HG02884 (cell line): ENCODE measurements at regions not wholly inside any gene's neighbourhood (a gene's known extent, or its start where the extent isn't known, plus 50 kb on each side); places are given as distances from the start of the nearest gene placed in this dataset.
"Not testable (repeated sequence)": the region's sequence is repeated elsewhere in the genome, so short reads cannot be mapped to it uniquely, and the experiment has no call there.

Experiments used
- ATAC-seq: cut with Tn5 transposase; IDR thresholded peaks from one replicate; pipeline ENCODE4 v1.9.1; 2021; ENCODE audit warnings: mild to moderate bottlenecking, moderate library complexity; ENCODE audit not compliant: unreplicated experiment

DNA sequence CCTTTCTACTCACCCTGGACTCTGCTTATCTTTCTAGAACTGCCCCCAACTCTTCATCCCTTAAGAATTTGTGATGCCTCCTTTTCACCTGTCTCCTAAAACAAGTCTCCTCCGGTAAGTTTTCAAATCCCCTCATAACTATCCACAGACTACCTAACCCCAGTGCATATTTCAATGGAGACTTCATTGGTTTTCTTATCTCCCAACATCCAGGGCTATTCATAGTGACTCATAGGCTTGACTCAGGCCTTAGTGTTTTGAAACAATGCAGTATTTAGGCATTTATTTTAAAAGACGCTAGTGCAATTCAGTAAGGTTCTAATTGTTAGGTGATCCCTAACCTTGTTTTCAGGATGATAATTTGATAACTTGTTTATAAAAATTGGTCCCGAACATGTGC, 399.2 kb downstream of the CPS1 start:
- no peak for ATAC-seq

DNA sequence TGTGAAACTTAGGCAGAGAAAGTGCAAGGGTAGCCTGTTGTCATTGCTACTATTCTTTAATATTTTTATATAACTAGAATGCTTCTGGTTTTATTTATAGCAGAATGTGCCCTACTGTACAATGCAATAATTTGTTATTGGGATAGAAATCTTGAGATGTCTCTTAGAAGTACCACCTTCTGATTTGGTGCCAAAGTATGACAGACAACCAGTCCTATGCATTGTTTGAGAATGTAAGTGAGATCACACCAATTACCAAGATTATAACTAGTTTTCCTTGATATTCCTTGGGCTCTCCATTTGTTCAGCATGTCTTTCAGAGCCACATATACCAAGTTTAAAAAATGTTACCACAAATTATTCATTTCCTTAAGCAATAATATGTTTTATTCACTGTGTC, 399.7 kb downstream of the CPS1 start:
- no peak for ATAC-seq

DNA sequence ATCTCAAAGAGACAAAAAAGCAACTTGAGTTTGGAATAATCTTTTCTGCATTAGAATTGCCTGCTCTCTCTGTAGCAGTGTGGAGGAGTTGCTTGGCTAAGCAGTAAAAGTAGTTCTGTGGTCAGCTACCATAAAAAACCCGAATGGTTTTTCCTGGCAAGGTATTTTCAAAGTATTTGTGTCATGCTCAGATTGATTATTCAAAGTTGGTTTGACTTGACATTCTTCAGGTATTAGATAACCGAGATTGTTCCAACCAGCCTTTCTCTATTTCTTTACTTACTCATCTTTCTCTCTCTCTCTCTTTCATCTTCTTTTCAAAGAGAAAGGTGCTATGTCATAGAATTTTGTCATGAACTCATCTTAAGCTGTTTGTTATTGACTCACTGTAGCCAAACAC, 404.9 kb downstream of the CPS1 start:
- no peak for ATAC-seq

DNA sequence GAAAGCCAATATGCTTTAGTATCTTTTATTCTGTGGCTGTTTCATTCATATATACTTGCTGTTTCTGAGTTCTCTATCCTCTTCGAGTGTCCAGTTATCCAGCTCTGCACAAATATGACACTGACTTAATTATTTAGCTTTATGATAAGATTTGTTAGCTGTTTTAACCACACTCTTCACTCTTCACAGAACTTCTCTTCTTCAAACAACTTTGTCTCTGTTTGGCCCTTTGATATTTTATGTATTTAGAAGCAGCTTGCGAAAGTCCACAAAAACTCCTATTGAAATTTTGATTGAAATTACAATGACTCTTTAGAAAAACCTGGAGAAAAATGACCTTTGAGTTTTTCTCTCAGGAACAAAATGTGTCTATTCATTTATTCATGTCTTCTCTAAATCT, 407.0 kb downstream of the CPS1 start:
- no peak for ATAC-seq

DNA sequence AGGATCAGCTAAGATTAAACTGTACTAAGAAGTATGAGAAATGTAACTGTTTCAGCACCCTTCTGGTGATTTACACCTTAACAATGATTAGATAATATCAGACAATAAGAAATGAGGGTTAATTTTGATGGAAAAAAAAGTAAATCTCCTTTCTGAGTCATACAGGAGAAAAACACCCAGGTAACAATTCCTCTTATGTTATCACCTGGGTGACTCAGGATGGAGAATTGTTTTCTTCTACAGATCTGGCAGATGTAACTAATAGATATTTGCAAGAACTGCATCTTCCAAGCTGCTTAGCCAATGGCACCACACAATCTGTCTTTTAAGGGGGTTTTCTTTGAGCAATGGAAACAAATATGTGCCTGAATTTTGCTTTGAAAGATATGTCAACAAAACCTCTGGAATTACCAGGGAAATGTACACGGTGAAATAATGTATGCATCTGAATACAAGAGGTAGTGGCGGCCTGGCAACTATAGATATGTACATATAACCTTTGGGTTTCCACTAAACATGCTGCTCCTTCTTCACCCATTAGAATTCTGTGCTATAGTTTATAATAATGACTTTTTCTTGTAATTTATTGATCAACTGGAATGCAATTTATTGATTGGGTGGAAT, 407.9 kb downstream of the CPS1 start:
- ATAC-seq, result no peak

DNA sequence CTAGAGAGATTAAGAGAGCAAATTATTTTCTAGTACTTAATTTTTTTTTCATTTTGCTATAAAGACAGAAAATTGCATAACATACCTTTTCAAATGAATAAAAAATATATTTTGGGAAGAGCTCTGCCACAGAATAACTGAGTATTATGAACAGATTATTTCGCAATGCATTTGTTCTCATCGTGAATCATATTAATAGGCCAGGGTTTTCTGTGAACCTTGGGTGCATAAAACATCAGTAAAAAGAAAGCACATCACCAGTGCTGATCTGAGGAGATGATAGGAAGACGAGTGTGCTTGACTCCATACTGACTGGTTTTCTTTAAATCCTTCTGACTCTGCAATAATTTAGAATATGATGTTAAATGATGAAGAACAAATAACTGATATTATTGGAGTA, 409.1 kb downstream of the CPS1 start:
- ATAC-seq, result no peak

DNA sequence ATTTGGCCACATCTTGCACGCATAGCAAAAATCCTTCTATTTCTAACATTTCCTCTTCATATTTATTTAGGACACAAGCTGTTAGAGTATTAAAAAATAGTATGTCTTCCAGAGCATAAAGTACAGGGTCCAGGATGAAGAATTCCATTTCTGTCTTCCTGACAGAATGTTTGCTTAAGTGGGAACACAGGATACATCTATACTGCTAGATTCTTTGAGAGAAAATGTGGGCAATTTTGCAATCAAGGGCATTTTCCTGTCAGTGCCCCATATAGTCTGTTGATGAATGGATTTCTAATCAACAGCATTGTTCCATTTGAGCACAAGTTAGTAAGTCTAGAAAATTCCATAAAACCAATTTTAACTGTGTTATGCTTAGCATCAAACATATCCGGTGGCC, 409.9 kb downstream of the CPS1 start:
- ATAC-seq, result no peak

DNA sequence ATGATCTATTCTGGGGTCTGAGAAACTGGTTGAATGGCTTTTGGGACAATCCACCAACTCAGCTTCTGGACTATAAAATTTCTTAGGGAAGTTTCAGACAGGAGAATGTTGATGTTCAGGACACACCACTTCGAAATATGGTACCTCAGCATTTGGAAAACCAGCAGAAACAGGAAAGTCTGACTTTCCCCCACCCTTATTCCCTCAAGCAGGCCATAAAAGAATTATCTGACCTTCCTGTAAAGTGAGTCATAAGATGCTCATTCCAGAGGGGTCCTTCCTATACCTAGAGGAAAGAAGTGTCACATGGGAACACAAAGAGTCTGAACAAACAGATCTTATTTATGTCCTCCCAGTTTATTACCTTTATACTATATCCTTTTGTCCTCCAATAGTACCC, 415.0 kb downstream of the CPS1 start:
- no peak for ATAC-seq

DNA sequence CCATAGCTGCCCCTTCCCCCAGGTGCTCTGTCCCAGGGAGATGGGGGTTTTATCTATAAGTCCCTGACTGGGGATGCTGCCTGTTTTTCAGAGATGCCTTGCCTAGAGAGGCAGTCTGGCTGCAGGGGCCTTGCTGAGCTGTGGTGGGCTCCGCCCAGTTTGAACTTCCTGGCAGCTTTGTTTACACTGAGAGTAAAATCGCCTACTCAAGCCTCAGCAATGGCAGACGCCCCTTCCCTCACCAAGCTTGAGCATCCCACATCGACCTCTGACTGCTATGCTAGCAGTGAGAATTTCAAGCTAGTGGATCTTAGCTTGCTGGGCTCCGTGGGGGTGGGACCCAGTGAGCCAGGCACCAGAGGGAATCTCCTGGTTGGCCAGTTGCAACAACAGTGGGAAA, 430.4 kb downstream of the CPS1 start:
- ATAC-seq, result not testable (repeated sequence)

DNA sequence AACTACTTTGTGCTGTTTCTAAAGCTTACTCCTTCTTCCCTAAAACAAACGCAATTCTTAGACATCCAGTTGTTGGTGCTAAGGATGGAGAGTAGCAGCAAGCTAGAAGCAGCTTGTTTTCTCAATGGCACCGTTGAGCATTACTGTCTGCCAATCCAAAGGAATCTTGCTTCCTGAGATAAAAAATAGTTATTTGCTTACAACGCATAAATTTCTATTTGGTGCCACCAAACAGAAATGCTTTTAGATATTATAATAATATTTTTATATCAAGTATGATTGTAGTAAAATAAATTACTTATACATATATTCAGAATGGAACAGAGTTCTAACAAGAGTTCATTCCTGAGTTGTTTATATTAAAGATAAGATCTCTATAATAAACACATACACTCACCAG, 434.7 kb downstream of the CPS1 start:
- no peak for ATAC-seq

DNA sequence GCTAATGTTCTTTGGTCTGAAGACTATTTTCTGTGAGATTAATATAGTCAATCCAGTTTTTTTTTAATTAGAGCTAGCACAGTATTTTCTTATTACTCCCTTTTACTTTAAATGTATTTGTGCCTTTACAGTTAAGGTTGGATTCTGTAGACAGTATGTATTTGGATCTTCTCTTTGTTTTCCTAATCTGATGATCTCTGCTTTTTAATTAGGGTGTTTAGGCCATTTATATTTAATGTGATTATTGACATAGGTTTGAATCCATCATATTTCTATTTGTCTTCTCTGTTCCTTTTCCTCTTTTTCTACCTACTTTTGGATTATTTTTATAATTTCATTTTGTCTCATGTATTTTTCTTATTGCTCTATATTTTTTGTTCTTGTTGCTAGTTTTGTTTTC, 437.7 kb downstream of the CPS1 start:
- ATAC-seq, result no peak

DNA sequence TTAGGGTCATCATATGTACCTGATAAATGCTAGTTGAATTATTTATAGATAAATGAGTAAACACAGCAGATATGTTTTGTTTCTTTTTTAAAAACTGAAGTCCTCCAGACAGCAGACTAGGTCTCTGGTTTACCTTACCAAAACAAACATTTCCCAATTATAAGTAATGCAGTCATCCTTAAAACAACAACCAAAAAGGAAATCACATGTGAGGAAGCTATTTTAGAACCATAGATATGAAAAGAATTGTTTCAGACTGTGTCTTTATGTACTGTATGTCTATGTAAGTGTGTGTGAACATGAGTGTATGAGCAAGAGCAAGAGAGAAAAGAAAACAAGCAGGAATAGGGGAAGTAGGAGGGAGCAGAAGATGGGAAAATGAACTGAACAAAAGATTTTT, 441.0 kb downstream of the CPS1 start:
- ATAC-seq, result no peak

DNA sequence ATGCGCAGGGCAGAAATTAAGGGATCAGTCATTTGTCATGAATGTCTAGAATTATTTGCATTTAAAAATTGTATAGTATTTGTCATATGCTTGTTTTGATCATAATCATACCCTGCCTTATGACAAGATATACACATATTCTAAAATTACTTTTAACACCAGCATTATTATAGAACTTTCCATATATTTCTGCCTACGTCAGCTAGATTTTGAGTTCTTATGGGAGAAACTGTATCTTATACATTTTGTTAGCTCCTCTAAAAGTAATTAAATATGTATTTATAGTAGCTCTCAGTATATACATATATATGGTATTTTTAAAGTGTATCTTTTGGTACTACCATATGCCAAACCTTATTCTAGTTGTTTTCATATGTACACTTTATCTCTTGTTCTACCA, 441.9 kb downstream of the CPS1 start:
- ATAC-seq, result no peak

DNA sequence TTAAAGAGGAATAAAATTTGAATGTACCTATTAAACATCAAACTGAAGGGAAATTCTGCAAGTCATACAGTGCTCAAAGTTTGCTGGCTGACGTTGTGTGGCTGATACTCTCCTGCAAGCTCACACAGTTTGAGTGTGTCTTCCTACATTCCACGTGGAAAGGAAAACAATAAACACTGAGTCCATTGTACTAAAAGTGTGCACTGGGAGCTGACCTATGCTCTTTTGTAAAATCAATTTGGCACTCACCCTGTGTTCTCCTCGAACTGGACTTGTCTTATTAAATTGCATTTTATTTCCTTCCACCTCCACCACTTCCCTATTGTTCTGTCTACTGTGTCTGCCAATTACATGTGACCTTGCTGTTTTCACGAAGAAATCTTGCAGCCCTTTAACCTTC, 458.0 kb downstream of the CPS1 start:
- ATAC-seq, result no peak

DNA sequence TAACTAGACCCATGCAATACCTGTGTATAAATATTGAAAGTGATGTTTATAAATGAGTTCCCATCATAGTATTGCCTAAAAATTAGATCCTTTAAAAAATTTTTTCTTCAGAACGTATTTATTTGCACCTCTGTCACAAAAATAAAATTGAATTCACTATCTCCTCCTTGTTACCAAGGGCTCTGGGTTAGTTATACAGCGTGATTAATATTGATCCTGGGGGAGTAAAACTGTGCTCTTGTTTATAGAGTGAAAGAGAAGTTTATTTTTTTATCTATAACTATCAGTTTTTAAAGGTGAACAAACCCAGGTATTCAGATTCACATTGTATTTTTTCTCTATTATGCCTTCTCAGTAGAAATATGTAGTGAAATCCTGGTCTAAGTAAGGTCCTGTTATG, 458.5 kb downstream of the CPS1 start:
- no peak for ATAC-seq

DNA sequence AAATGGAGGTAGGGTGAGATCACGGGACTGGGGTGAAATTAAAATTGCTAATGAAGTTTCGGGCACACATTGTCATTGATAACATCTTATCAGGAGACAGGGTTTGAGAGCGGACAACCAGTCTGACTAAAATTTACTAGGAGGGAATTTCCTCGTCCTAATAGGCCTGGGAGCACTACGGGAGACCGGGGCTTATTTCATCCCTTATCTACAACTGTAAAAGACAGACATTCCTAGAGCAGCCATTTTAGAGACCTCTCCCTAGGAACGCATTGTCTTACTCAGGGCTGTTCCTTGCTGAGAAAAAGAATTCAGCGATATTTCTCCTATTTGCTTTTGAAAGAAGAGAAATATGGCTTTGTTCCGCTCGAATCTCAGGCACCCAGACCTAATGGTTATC, 468.7 kb downstream of the CPS1 start:
- not testable (repeated sequence) for ATAC-seq

DNA sequence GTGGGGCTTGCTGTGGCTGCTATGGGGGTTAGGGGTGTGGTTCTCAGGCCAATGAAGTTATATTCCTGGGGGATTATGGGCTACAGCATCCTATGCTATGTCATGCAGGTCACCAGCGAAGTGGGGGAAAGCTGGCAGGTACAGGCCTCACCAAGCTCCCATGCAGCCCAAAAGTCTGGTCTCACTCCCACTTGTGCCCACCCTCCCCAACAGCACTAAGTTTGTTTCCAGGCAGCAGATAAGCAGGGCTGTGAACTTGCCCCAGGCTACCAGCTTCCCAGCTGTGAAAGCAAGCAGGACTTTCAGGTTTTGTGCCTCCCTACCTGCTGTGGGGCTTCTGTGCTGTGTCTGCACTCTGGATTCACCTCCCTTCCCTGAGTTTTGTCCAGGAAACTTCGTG, 469.7 kb downstream of the CPS1 start:
- ATAC-seq, result no peak

DNA sequence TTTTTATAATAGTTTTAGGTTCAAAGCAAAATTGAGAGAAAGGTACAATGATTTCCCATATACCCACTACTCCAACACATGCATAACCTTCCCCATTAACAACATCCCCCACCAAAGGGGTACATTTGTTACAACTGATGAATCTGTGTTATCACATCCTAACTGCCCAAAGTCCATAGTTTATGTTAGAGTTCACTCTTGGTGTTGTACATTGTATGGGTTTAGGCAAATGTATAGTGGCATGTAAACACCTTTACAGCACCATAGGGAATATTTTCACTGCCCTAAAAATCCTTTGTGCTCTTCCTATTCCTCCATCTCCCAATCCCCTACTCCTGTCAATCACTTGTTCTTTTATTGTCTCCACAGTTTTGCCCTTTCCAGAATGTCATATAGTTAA, 471.6 kb downstream of the CPS1 start:
- no peak for ATAC-seq

DNA sequence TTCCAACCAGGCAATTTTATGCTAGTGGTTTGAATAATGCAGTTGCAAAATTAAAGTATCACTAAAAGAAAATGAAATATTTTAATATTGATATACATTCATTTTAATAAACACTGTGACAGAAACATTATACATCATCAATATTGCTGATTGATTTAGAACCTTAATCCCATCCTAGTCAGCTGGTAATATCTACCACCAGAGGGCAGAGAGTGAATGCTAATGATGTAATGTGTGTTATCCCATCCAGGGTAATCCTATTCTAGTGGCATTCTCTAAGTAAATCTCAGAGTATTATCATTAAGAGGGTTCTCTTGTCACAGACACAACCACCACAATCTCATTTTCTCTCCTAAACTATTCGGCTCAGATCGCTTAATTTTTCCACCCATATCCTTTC, 477.4 kb downstream of the CPS1 start:
- no peak for ATAC-seq

DNA sequence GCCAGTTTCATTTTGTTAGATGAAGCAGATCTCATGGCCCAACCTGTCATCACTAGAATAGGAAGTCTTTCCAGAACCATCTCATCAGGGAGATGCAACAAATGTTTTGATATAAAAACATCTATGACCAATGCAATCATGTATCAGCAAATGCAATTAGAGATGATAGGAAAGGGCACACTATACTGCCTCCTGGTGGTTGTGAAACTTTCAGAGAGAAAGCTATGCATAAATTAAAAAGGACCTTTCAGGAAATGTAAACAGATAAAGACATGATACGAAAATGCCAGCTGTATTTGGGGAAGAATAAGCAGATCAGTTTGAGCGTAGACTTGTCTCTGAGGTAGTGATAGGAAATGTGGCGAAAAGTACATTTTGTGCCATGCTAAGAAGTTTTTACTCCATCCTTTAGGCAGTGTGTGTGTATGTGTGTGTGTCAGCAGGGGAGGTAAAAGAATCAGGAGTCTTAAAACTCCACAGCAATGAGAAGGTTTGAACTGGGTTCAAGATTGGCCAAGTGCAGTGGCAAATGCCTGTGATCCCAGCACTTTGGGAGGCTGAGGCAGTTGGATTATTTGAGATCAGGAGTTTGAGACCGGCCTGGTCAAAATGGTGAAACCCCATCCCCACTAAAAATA, 479.3 kb downstream of the CPS1 start:
- peak; percentile 57 for ATAC-seq

DNA sequence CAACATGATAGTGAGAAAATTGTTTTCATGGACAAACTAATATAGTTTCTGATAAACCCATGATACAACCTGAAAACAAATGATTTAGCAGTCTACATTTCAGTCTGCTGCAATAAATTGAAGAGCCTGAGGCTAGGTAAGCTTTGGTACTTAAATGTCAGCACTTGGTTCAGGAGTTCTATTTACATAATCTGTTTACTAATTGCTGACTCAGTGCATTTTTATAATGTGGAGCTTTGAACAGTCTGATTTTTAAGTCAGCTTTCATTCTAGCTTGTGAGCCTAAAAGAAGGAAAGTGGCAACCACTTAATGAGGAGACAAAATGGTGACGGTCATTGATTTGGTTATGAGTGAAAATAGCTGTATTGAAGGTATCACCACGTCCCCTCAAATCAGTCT, 488.6 kb downstream of the CPS1 start:
- ATAC-seq, result no peak

DNA sequence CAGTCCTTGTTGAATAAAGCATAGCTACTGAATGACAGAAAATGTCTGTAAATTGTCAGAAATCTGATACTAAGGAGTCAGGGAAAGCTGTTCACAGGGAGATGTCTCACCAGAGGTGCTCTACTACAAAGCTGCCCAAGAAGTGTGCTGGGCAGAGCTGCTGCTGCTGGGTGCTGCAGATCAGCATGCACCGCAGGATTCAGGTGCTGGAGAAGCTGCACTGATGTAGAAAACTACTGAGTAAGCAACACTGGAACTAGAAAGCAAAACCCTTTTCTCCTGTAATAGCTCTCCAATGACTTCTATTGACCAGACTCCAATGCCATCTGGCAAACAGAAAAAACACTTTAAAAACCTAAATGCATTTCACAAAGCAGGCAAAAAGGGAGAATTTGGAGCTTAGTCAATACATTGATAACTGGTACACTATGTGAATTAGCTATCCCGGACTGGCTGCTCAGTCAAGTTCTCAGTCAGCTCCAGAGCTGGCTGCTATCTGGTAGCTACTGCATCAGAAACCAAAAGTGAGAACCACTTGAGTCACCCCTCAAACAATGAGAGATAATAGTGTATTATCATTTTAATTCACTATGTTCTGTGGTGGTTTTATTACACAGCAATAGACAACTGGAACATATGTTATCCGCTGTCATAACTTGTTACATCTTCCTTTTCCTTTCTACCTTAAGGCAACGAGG, 493.1 kb downstream of the CPS1 start:
- ATAC-seq, result no peak

DNA sequence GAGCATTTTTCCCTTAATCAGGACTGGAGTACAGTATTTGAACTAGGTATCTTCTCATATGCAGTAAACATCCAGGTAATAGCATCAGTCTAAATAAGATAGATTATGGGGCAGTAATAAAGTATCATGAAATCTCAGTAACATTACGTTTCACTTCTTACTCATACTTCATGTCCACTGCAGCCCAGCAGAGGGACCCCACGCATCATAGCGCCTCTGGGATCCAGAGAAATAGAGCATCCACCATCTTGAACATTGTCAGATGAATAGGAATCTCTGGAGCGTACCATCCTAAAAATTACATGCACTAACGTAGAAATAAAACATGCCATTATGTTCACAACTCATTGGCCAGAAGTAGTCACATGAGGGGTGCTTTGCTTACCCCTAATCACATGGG, 499.0 kb downstream of the CPS1 start:
- no peak for ATAC-seq
